ENCODE measurements at regions not wholly inside any gene's neighbourhood (a gene's known extent, or its start where the extent isn't known, plus 50 kb on each side); places are given as distances from the start of the nearest gene placed in this dataset.

DNA sequence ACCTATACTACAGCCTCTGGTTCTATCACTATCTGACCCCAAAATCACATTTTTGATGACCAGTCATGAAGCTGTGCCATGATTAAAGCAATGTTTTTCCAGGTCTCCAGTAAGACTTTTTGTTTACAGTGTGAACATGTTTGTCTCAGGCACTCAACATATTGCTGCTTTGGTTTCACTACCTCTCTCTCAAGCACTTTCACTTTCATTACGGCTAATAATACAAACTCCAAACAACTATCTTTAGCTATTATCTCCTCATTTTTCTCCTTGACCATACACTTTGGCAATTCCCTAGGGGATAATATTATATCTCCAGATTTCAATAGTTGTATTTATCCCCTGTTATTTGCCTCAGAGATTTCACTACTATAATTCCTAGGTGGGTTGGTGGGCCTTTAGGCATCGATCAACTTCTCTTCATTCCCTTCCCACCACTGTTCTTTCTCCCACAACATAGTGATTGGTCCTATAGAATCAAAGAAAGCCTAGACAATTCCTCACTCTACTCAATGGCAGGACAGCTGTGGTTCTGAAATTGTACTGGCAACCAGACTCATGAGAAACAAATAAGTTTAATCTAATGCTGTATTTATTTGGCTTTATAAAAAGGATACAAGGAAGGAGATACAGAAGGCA is 261.4 kb upstream of the ZWINT start:
- Histone ChIP-seq H3K4me1 (ENCODE audit: control insufficient read depth, extremely low read depth, insufficient read depth, low read length) (no peaks in the 10 kb centered on the region), H3K4me2 (ENCODE audit: control insufficient read depth, extremely low read depth, insufficient read depth, low read depth, low read length) (peak overlapping the region; percentile 39), H3K9ac (ENCODE audit: control insufficient read depth, extremely low read depth, insufficient read depth, low read length) (no peak overlapping the region), H3K27ac (ENCODE audit: control insufficient read depth, insufficient read depth, low read length) (no peak overlapping the region), H3K9me3 (ENCODE audit: control insufficient read depth, low read depth, low read length) (no peaks in the 10 kb centered on the region), H3K79me2 (ENCODE audit: control insufficient read depth, insufficient read depth, low read length) (no peaks in the 10 kb centered on the region), H3K36me3 (ENCODE audit: control insufficient read depth in 2 of 2, extremely low read depth in 1 of 2, insufficient read depth in 2 of 2, low read length in 2 of 2) (no peaks in the 10 kb centered on the region), H2AFZ (ENCODE audit: control insufficient read depth, low read length) (peak overlapping the region; percentile 13), H3K27me3 (ENCODE audit: control insufficient read depth, extremely low read depth, insufficient read depth, low read length) (no peaks in the 10 kb centered on the region), H3K4me3 (ENCODE audit: control insufficient read depth in 2 of 3, extremely low read depth in 1 of 3, insufficient read depth in 2 of 3, low read depth in 1 of 3, low read length in 3 of 3) (no peak overlapping the region), H3K9me1 (ENCODE audit: control insufficient read depth, extremely low read depth, insufficient read depth, low read length) (no peaks in the 10 kb centered on the region), H4K20me1 (ENCODE audit: control insufficient read depth, extremely low read depth, insufficient read depth, low read length) (no peaks in the 10 kb centered on the region)
- FAIRE-seq (no peak), DNase-seq (ENCODE audit: low read depth, low spot score) (no peak)
- TF ChIP-seq, protein P1, sequence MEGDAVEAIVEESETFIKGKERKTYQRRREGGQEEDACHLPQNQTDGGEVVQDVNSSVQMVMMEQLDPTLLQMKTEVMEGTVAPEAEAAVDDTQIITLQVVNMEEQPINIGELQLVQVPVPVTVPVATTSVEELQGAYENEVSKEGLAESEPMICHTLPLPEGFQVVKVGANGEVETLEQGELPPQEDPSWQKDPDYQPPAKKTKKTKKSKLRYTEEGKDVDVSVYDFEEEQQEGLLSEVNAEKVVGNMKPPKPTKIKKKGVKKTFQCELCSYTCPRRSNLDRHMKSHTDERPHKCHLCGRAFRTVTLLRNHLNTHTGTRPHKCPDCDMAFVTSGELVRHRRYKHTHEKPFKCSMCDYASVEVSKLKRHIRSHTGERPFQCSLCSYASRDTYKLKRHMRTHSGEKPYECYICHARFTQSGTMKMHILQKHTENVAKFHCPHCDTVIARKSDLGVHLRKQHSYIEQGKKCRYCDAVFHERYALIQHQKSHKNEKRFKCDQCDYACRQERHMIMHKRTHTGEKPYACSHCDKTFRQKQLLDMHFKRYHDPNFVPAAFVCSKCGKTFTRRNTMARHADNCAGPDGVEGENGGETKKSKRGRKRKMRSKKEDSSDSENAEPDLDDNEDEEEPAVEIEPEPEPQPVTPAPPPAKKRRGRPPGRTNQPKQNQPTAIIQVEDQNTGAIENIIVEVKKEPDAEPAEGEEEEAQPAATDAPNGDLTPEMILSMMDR (optimal IDR thresholded peaks at IDR 0.05 in 1 of 3, IDR thresholded peaks at IDR 0.05 in 1 of 3, conservative IDR thresholded peaks at IDR 0.05 in 1 of 3; ENCODE audit: extremely low read depth in 1 of 3, insufficient read depth in 2 of 3, low read length in 3 of 3), result no peak
- no peak for TF ChIP-seq EZH2 (IDR thresholded peaks at IDR 0.05; ENCODE audit: low read length)
- dilution Hi-C loops (cut with MboI; ENCODE audit: extremely low pct_ligation_motif_present, low sequenced_read_pairs), result no loop called here

DNA sequence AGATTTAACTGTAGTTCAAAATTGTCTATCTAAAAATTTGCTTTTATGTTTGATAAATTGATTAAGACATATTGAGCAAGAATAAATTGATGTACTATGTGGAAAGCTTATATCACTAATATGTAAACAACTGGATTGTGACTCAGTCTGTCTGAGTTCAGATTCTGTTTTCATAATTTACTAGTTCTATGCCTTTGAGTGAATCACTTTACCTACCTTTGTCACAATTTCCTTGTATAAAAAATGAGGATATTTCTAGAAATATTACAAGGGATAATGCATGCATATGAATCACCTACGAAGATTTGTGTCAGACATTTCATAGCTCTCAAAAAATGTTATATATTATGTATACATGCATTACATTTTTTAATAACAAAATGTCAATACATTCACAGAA is 245.1 kb upstream of the ZWINT start:
- H3K4me1 ChIP-seq (ENCODE audit: control insufficient read depth, extremely low read depth, insufficient read depth, low read length), result no peaks in the 10 kb centered on the region
- no peak overlapping the region for H2AFZ ChIP-seq (ENCODE audit: control insufficient read depth, low read length)
- TF ChIP-seq, protein P1 (optimal IDR thresholded peaks at IDR 0.05 in 1 of 3, IDR thresholded peaks at IDR 0.05 in 1 of 3, conservative IDR thresholded peaks at IDR 0.05 in 1 of 3; ENCODE audit: extremely low read depth in 1 of 3, insufficient read depth in 2 of 3, low read length in 3 of 3), result no peak
- no peak for TF ChIP-seq EZH2 (IDR thresholded peaks at IDR 0.05; ENCODE audit: low read length)
- H3K27ac ChIP-seq (ENCODE audit: control insufficient read depth, insufficient read depth, low read length), result no peak overlapping the region
- dilution Hi-C loops (cut with MboI; ENCODE audit: extremely low pct_ligation_motif_present, low sequenced_read_pairs), result no loop called here
- H3K4me2 ChIP-seq (ENCODE audit: control insufficient read depth, extremely low read depth, insufficient read depth, low read depth, low read length), result no peak overlapping the region
- no peak overlapping the region for H3K9ac ChIP-seq (ENCODE audit: control insufficient read depth, extremely low read depth, insufficient read depth, low read length)
- H3K9me3 ChIP-seq (ENCODE audit: control insufficient read depth, low read depth, low read length), result no peaks in the 10 kb centered on the region
- no peaks in the 10 kb centered on the region for H3K27me3 ChIP-seq (ENCODE audit: control insufficient read depth, extremely low read depth, insufficient read depth, low read length)
- no peaks in the 10 kb centered on the region for H3K9me1 ChIP-seq (ENCODE audit: control insufficient read depth, extremely low read depth, insufficient read depth, low read length)
- H3K36me3 ChIP-seq (ENCODE audit: control insufficient read depth in 2 of 2, extremely low read depth in 1 of 2, insufficient read depth in 2 of 2, low read length in 2 of 2), result no peaks in the 10 kb centered on the region
- DNase-seq (ENCODE audit: low read depth, low spot score) (no peak), FAIRE-seq (no peak)
- no peaks in the 10 kb centered on the region for H4K20me1 ChIP-seq (ENCODE audit: control insufficient read depth, extremely low read depth, insufficient read depth, low read length)
- H3K79me2 ChIP-seq (ENCODE audit: control insufficient read depth, insufficient read depth, low read length), result no peaks in the 10 kb centered on the region
- H3K4me3 ChIP-seq (ENCODE audit: control insufficient read depth in 2 of 3, extremely low read depth in 1 of 3, insufficient read depth in 2 of 3, low read depth in 1 of 3, low read length in 3 of 3), result no peak overlapping the region

All from keratinocyte (primary cell).